HepG2 (cell line): ENCODE measurements at regions not wholly inside any gene's neighbourhood (a gene's known extent, or its start where the extent isn't known, plus 50 kb on each side); places are given as distances from the start of the nearest gene placed in this dataset.

Source experiments
- ATAC-seq: fragments of 200-7000 bp; cut with Tn5 transposase; 3 replicates; pipeline ENCODE4 v1.9.1; 2020; ENCODE audit warnings: mild to moderate bottlenecking, moderate library complexity
- BruUV-seq: library from RNA; stranded (reverse); fragments of 400-500 nt; replicated peaks from 2 replicates; lab custom pipeline; 2021; lab: Mats Ljungman, UMichigan
- CTCF ChIA-PET: fragments of 300-600 bp; formaldehyde crosslinking; extraction: SDS; loops from one replicate; lab custom pipeline; 2021; ENCODE audit warnings: low total read pairs, inconsistent platforms, low intra/inter-chr PET ratio; lab: Yijun Ruan, JAX
- POLR2A ChIA-PET: fragments of 350-600 bp; sonication (Branson Sonifier 250); formaldehyde crosslinking; loops from one replicate; lab custom pipeline; 2020; ENCODE audit warnings: antibody characterized with exemption, inconsistent platforms; lab: Yijun Ruan, JAX
- DNase-seq: peaks from one replicate; pipeline ENCODE4 v3.0.0-alpha.2; 2015; ENCODE audit warnings: low spot score
- FAIRE-seq: peaks from 3 replicates; lab custom pipeline; 2011; peaks lifted over from hg19 to GRCh38; lab: Jason Lieb, UNC
- H2AFZ ChIP-seq: one replicate; pipeline ENCODE4 v1.6.1; 2011; ENCODE audit warnings: low read length, inconsistent platforms
- H3K27ac ChIP-seq: fragments of 300-600 bp; 3 replicates; pipeline ENCODE4 v1.8.0; 2011; ENCODE audit warnings: mixed run types, mild to moderate bottlenecking, mixed read lengths, low read length, inconsistent platforms; ENCODE audit not compliant: insufficient read depth; ENCODE audit errors: extremely low read length
- H3K27me3 ChIP-seq, 2 experiments: fragments of 200-600 bp in 1 of 2; 2 replicates in 1 of 2; 3 replicates in 1 of 2; pipeline versions ENCODE4 v1.6.0 to v1.8.0; 2011; ENCODE audit warnings: low read length in 2 of 2, mild to moderate bottlenecking in 2 of 2, moderate library complexity in 2 of 2, inconsistent platforms in 1 of 2; ENCODE audit not compliant: insufficient read depth in 2 of 2, control insufficient read depth in 1 of 2
- H3K36me3 ChIP-seq, 2 experiments: fragments of 200-600 bp in 1 of 2; replicated peaks in 1 of 2; 2 replicates in 1 of 2; 3 replicates in 1 of 2; pipeline versions ENCODE4 v1.5.1 to v1.8.0; 2011; ENCODE audit warnings: low read length in 2 of 2, inconsistent platforms in 1 of 2; ENCODE audit not compliant: insufficient read depth in 2 of 2, control insufficient read depth in 1 of 2
- H3K4me1 ChIP-seq: 2 replicates; pipeline ENCODE4 v1.5.1; 2012; ENCODE audit warnings: low read length, inconsistent platforms; ENCODE audit not compliant: insufficient read depth
- H3K4me2 ChIP-seq: 2 replicates; pipeline ENCODE4 v1.6.0; 2011; ENCODE audit warnings: low read depth, low read length, inconsistent platforms
- H3K4me3 ChIP-seq, 3 experiments: fragments of 200-600 bp in 1 of 3; sonication (generic), shearing (Covaris generic) in 1 of 3; replicated peaks in 1 of 3; 2 replicates each; pipeline ENCODE4 v1.5.1; 2011 to 2016; ENCODE audit warnings: low read length in 3 of 3, inconsistent platforms in 2 of 3, low read depth in 2 of 3, mild to moderate bottlenecking in 2 of 3, control low read depth in 1 of 3, mixed read lengths in 1 of 3; ENCODE audit not compliant: insufficient read depth in 1 of 3
- H3K79me2 ChIP-seq: one replicate; pipeline ENCODE4 v1.6.1; 2011; ENCODE audit warnings: low read length, inconsistent platforms; ENCODE audit not compliant: insufficient read depth
- H3K9ac ChIP-seq: 2 replicates; pipeline ENCODE4 v1.6.0; 2011; ENCODE audit warnings: mild to moderate bottlenecking, low read depth, low read length, inconsistent platforms; ENCODE audit not compliant: insufficient read depth
- H3K9me3 ChIP-seq: 2 replicates; pipeline ENCODE4 v1.5.1; 2012; ENCODE audit warnings: mild to moderate bottlenecking, low read length
- H4K20me1 ChIP-seq: 2 replicates; pipeline ENCODE4 v1.6.0; 2011; ENCODE audit warnings: inconsistent platforms, mild to moderate bottlenecking, low read length, moderate library complexity; ENCODE audit not compliant: insufficient read depth
- ATF4 ChIP-seq, 2 experiments: fragments of 450-650 bp in 1 of 2; sonication (generic) in 1 of 2; formaldehyde crosslinking; IDR thresholded peaks; 2 replicates each; pipeline versions ENCODE4 v1.5.0 to v1.8.0; 2020 to 2022; ENCODE audit warnings: mild to moderate bottlenecking in 1 of 2, missing genetic modification reagents in 1 of 2
- CBX1 ChIP-seq: IDR thresholded peaks from one replicate; pipeline ENCODE4 v1.6.1; 2016; ENCODE audit warnings: antibody characterized with exemption, low read depth
- JARID2 ChIP-seq: sonication (generic); formaldehyde crosslinking; IDR thresholded peaks from 2 replicates; pipeline ENCODE4 v1.8.1; 2023; ENCODE audit warnings: missing genetic modification reagents, inconsistent platforms; ENCODE audit not compliant: insufficient replicate concordance
- KDM6A ChIP-seq: IDR thresholded peaks from 2 replicates; pipeline ENCODE4 v1.6.1; 2016; ENCODE audit warnings: low read depth
- KMT2B ChIP-seq: IDR thresholded peaks from 2 replicates; pipeline ENCODE4 v1.6.1; 2016; ENCODE audit warnings: missing genetic modification reagents, missing compliant biosample characterization
- MTERF4 ChIP-seq: sonication (generic); formaldehyde crosslinking; IDR thresholded peaks from 2 replicates; pipeline ENCODE4 v1.8.0; 2023; ENCODE audit warnings: mild to moderate bottlenecking, missing genetic modification reagents
- RORA ChIP-seq: sonication (generic); formaldehyde crosslinking; IDR thresholded peaks from 2 replicates; pipeline ENCODE4 v1.5.0; 2020; ENCODE audit warnings: mild to moderate bottlenecking, missing genetic modification reagents, moderate library complexity
- SRY ChIP-seq: sonication (generic); formaldehyde crosslinking; IDR thresholded peaks from 2 replicates; pipeline ENCODE4 v1.8.0; 2022; ENCODE audit warnings: mild to moderate bottlenecking, missing genetic modification reagents
- TARDBP ChIP-seq: sonication (generic); formaldehyde crosslinking; IDR thresholded peaks from 2 replicates; pipeline ENCODE4 v1.8.0; 2022; ENCODE audit warnings: mild to moderate bottlenecking, missing genetic modification reagents
- ZFP36 ChIP-seq: fragments of 150-350 bp; IDR thresholded peaks from 2 replicates; pipeline ENCODE4 v1.6.1; 2018; ENCODE audit warnings: borderline replicate concordance, low read length, low read depth; ENCODE audit not compliant: partially characterized antibody
- ZNF124 ChIP-seq: sonication (generic); formaldehyde crosslinking; IDR thresholded peaks from 2 replicates; pipeline ENCODE4 v1.4.0; 2020; ENCODE audit warnings: missing genetic modification reagents
- ZNF180 ChIP-seq: sonication (generic); formaldehyde crosslinking; IDR thresholded peaks from 2 replicates; pipeline ENCODE4 v1.4.0; 2020; ENCODE audit warnings: low read depth, missing genetic modification reagents, borderline replicate concordance
- ZNF264 ChIP-seq: sonication (generic); formaldehyde crosslinking; IDR thresholded peaks from 2 replicates; pipeline ENCODE4 v1.4.0; 2020; ENCODE audit warnings: missing genetic modification reagents
- ZNF512 ChIP-seq: sonication (generic); formaldehyde crosslinking; IDR thresholded peaks from 2 replicates; pipeline ENCODE4 v1.4.0; 2020; ENCODE audit warnings: mild to moderate bottlenecking, missing genetic modification reagents
- ZNF562 ChIP-seq: sonication (generic); formaldehyde crosslinking; IDR thresholded peaks from 2 replicates; pipeline ENCODE4 v1.8.0; 2022; ENCODE audit warnings: missing genetic modification reagents, borderline replicate concordance
- ZNF567 ChIP-seq: sonication (generic); formaldehyde crosslinking; IDR thresholded peaks from 2 replicates; pipeline ENCODE4 v1.8.1; 2023; ENCODE audit warnings: mild to moderate bottlenecking, missing genetic modification reagents, borderline replicate concordance
- ZNF883 ChIP-seq: sonication (generic); formaldehyde crosslinking; IDR thresholded peaks from 2 replicates; pipeline ENCODE4 v1.5.1; 2020; ENCODE audit warnings: mild to moderate bottlenecking, missing genetic modification reagents; ENCODE audit errors: not compliant biosample characterization
- WGBS: methylation state at CpG from one replicate; pipeline ENCODE4 v1.1.6; 2017; ENCODE audit warnings: low lambda C conversion rate; 5-methylcytosine and 5-hydroxymethylcytosine counted together
- in situ Hi-C: cut with HindIII; loops from 2 replicates; pipeline ENCODE4 v1.10.0; 2017; ENCODE audit warnings: low pct_unique_long_range_greater_than_20kb; ENCODE audit not compliant: extremely low pct_ligation_motif_present
- intact Hi-C: fragments of 100-400 bp; cut with micrococcal nuclease; formaldehyde crosslinking; loops from one replicate; pipeline ENCODE4 v1.10.0; 2022; ENCODE audit not compliant: unreplicated experiment
- TF ChIP-seq, protein P1 (sequence below): IDR thresholded peaks from 2 replicates; pipeline ENCODE4 v1.6.1; 2016; ENCODE audit warnings: mild to moderate bottlenecking, missing biosample characterization, missing genetic modification reagents
- TF ChIP-seq, protein P2 (sequence below): IDR thresholded peaks from 2 replicates; pipeline ENCODE4 v1.6.1; 2018; ENCODE audit warnings: missing genetic modification reagents

DNA sequence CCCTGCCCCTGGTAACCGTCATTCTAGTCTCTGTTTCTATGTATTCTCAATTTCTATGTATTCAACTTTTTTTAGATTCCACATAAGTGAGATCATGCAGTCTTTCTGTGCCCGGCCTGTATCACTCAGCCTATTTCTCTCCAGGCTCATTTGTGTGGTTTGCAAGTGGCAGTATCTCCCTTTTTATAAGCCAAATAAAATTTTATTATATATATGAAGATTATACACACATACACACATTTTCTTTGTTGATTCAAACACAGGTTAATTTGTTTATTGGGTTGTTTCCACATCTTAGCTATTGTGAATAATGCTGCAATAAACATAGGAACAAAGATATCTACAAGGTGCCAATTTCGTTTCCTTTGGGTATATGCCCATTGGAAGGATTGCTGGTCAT is 571.7 kb downstream of the DHX35 start:
- WGBS = 2% methylated on average over 3 of the region's 3 CpGs
- H3K27me3 ChIP-seq = no peaks in the 10 kb centered on the region
- intact Hi-C loops = no loop called here
- no peak for TF ChIP-seq ZNF124
- TF ChIP-seq SRY (CRISPR knock-in tag) = no peak
- TF ChIP-seq ZNF567 (CRISPR knock-in tag) = no peak
- no peak for TF ChIP-seq TARDBP (CRISPR knock-in tag)
- no peak for TF ChIP-seq ZNF883 (CRISPR knock-in tag)
- no peak for TF ChIP-seq ZNF180 (CRISPR knock-in tag)
- TF ChIP-seq MTERF4 (CRISPR knock-in tag) = no peak
- no peak for TF ChIP-seq JARID2 (CRISPR knock-in tag)
- TF ChIP-seq ZFP36 = no peak
- no peak for TF ChIP-seq CBX1
- TF ChIP-seq ZNF264 (CRISPR knock-in tag) = no peak
- no peak for TF ChIP-seq RORA (CRISPR knock-in tag)
- no peak for TF ChIP-seq KMT2B (CRISPR knock-in tag)
- no peak for TF ChIP-seq ATF4 (CRISPR knock-in tag; IDR thresholded peaks at IDR 0.05)
- TF ChIP-seq ZNF562 (CRISPR knock-in tag) = no peak
- TF ChIP-seq, protein P1, sequence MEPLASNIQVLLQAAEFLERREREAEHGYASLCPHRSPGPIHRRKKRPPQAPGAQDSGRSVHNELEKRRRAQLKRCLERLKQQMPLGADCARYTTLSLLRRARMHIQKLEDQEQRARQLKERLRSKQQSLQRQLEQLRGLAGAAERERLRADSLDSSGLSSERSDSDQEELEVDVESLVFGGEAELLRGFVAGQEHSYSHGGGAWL (CRISPR knock-in tag) = no peak
- no peak for TF ChIP-seq ZNF512
- TF ChIP-seq, protein P2, sequence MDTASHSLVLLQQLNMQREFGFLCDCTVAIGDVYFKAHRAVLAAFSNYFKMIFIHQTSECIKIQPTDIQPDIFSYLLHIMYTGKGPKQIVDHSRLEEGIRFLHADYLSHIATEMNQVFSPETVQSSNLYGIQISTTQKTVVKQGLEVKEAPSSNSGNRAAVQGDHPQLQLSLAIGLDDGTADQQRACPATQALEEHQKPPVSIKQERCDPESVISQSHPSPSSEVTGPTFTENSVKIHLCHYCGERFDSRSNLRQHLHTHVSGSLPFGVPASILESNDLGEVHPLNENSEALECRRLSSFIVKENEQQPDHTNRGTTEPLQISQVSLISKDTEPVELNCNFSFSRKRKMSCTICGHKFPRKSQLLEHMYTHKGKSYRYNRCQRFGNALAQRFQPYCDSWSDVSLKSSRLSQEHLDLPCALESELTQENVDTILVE (CRISPR knock-in tag) = no peak
- TF ChIP-seq KDM6A (CRISPR knock-in tag) = no peak
- ChIA-PET CTCF (no interaction called here), POLR2A (no interaction called here)
- no TSS peak for BruUV-seq
- H3K4me2 ChIP-seq = no peak overlapping the region
- H3K36me3 ChIP-seq = no peaks in the 10 kb centered on the region
- in situ Hi-C loops = no loop called here
- H3K9me3 ChIP-seq = peaks cover 29% of the 10 kb centered on the region; the same call in 1 of the 2 replicates
- no peak for ATAC-seq
- H3K27ac ChIP-seq = no peak overlapping the region
- no peak overlapping the region for H3K4me3 ChIP-seq
- no peak for DNase-seq
- FAIRE-seq = no peak
- H4K20me1 ChIP-seq = no peaks in the 10 kb centered on the region
- no peak overlapping the region for H3K9ac ChIP-seq
- no peak overlapping the region for H2AFZ ChIP-seq
- H3K79me2 ChIP-seq = no peaks in the 10 kb centered on the region
- H3K4me1 ChIP-seq = no peaks in the 10 kb centered on the region
